ENCODE measurements at regions not wholly inside any gene's neighbourhood (a gene's known extent, or its start where the extent isn't known, plus 50 kb on each side); places are given as distances from the start of the nearest gene placed in this dataset.
A peak's percentile ranks its signal among the peaks of the same experiment; 100 is the strongest.
"Not testable (repeated sequence)": the region's sequence is repeated elsewhere in the genome, so short reads cannot be mapped to it uniquely, and the experiment has no call there.

- Histone ChIP-seq H3K36me3 (replicated peaks in 1 of 2; ENCODE audit: control insufficient read depth in 1 of 2, insufficient read depth in 2 of 2, low read length in 2 of 2) (no peaks in the 10 kb centered on the region), H3K4me1 (ENCODE audit: insufficient read depth, low read length) (no peaks in the 10 kb centered on the region), H3K79me2 (ENCODE audit: insufficient read depth, low read length) (no peaks in the 10 kb centered on the region), H3K4me3 (replicated peaks in 1 of 3; ENCODE audit: insufficient read depth in 1 of 3, low read depth in 2 of 3, low read length in 3 of 3) (no peak overlapping the region), H3K9ac (ENCODE audit: insufficient read depth, low read depth, low read length) (no peak overlapping the region), H3K9me3 (ENCODE audit: low read length) (peaks cover 5% of the 10 kb centered on the region; the same call in 1 of the 2 replicates), H4K20me1 (ENCODE audit: insufficient read depth, low read length) (no peaks in the 10 kb centered on the region), H2AFZ (ENCODE audit: low read length) (no peak overlapping the region), H3K4me2 (ENCODE audit: low read depth, low read length) (no peak overlapping the region), H3K27ac (ENCODE audit: extremely low read length, insufficient read depth, low read length) (no peak overlapping the region), H3K27me3 (ENCODE audit: control insufficient read depth in 1 of 2, insufficient read depth in 2 of 2, low read length in 2 of 2) (no peaks in the 10 kb centered on the region)
- in situ Hi-C loops (cut with HindIII; ENCODE audit: extremely low pct_ligation_motif_present, low pct_unique_long_range_greater_than_20kb) (no loop called here), intact Hi-C loops (cut with micrococcal nuclease; ENCODE audit: unreplicated experiment) (no loop called here)
- no peak for DNase-seq (ENCODE audit: low spot score)
- TF ChIP-seq MEIS2 (CRISPR knock-in tag; IDR thresholded peaks at IDR 0.05): no peak
- TF ChIP-seq ZMYM3 (CRISPR knock-in tag; IDR thresholded peaks at IDR 0.05): no peak
- peak; percentile 72 to 80 for TF ChIP-seq MAFK (conservative IDR thresholded peaks at IDR 0.05 in 1 of 2, IDR thresholded peaks at IDR 0.05 in 1 of 2; ENCODE audit: low read length in 2 of 2)
- no peak for TF ChIP-seq PLRG1 (conservative IDR thresholded peaks at IDR 0.05)
- TF ChIP-seq MAFF (IDR thresholded peaks at IDR 0.05; ENCODE audit: low read depth, low read length): peak; percentile 60
- no peak for TF ChIP-seq ZNF816 (CRISPR knock-in tag; IDR thresholded peaks at IDR 0.05; ENCODE audit: borderline replicate concordance)
- no peak for TF ChIP-seq SCMH1 (CRISPR knock-in tag; IDR thresholded peaks at IDR 0.05; ENCODE audit: borderline replicate concordance)
- no peak for TF ChIP-seq SOX5 (CRISPR knock-in tag; IDR thresholded peaks at IDR 0.05; ENCODE audit: borderline replicate concordance)
- no peak for FAIRE-seq
- ChIA-PET CTCF (ENCODE audit: low intra/inter-chr PET ratio, low total read pairs) (no interaction called here), POLR2A (no interaction called here)
- WGBS (ENCODE audit: low lambda C conversion rate): 2% methylated on average over 3 of the region's 3 CpGs
- no TSS peak for BruUV-seq (replicated peaks)
- ATAC-seq: no peak
Observed at GRCh38 chr14:87241018-87241768, 751.8 kb downstream of the GALC start.

- CTCF ChIA-PET (ENCODE audit: low intra/inter-chr PET ratio, low total read pairs); H2AFZ ChIP-seq (ENCODE audit: low read length); in situ Hi-C loops (cut with HindIII; ENCODE audit: extremely low pct_ligation_motif_present, low pct_unique_long_range_greater_than_20kb); BruUV-seq (replicated peaks); H3K9ac ChIP-seq (ENCODE audit: insufficient read depth, low read depth, low read length); FAIRE-seq; H3K27ac ChIP-seq (ENCODE audit: extremely low read length, insufficient read depth, low read length); H3K27me3 ChIP-seq (ENCODE audit: control insufficient read depth in 1 of 2, insufficient read depth in 2 of 2, low read length in 2 of 2); DNase-seq (ENCODE audit: low spot score); H3K36me3 ChIP-seq (replicated peaks in 1 of 2; ENCODE audit: control insufficient read depth in 1 of 2, insufficient read depth in 2 of 2, low read length in 2 of 2); ATAC-seq; H3K79me2 ChIP-seq (ENCODE audit: insufficient read depth, low read length); POLR2A ChIA-PET; H3K4me3 ChIP-seq (replicated peaks in 1 of 3; ENCODE audit: insufficient read depth in 1 of 3, low read depth in 2 of 3, low read length in 3 of 3); H4K20me1 ChIP-seq (ENCODE audit: insufficient read depth, low read length); intact Hi-C loops (cut with micrococcal nuclease; ENCODE audit: unreplicated experiment); H3K9me3 ChIP-seq (ENCODE audit: low read length); H3K4me2 ChIP-seq (ENCODE audit: low read depth, low read length); H3K4me1 ChIP-seq (ENCODE audit: insufficient read depth, low read length): not testable (repeated sequence)
- 0% methylated on average over 3 of the region's 5 CpGs for WGBS (ENCODE audit: low lambda C conversion rate)
Observed at GRCh38 chr14:87240319-87240718, 752.7 kb downstream of the GALC start.
